SK-N-SH treated with all-trans-retinoic acid at 6 μM for 48 hours (cell line): ENCODE measurements at regions not wholly inside any gene's neighbourhood (a gene's known extent, or its start where the extent isn't known, plus 50 kb on each side); places are given as distances from the start of the nearest gene placed in this dataset.

ENCODE experiments used
- ARNTL ChIP-seq: fragments of 450-650 bp; formaldehyde crosslinking; IDR thresholded peaks from 2 replicates; pipeline ENCODE4 v1.5.0; 2020; ENCODE audit warnings: low read depth, mild to moderate bottlenecking, moderate library complexity, borderline replicate concordance
- GLIS3 ChIP-seq: fragments of 250-450 bp; sonication (Bioruptor Pico); IDR thresholded peaks from 2 replicates; pipeline ENCODE4 v1.5.0; 2020; ENCODE audit warnings: mild to moderate bottlenecking, moderate library complexity
- ZC3H10 ChIP-seq: fragments of 250-450 bp; sonication (Bioruptor Pico); IDR thresholded peaks from 2 replicates; pipeline ENCODE4 v1.5.1; 2021; ENCODE audit warnings: mild to moderate bottlenecking, moderate library complexity
- ZFP30 ChIP-seq: fragments of 450-650 bp; formaldehyde crosslinking; IDR thresholded peaks from 2 replicates; pipeline ENCODE4 v1.5.0; 2022; ENCODE audit warnings: mild to moderate bottlenecking, moderate library complexity
- TF ChIP-seq, protein P1 (sequence below): fragments of 250-450 bp; sonication (Bioruptor Pico); IDR thresholded peaks from 2 replicates; pipeline ENCODE4 v1.8.0; 2021; ENCODE audit warnings: low read depth, mild to moderate bottlenecking, moderate library complexity, borderline replicate concordance

GRCh38 chr17:77489893-77490255, 349.1 kb downstream of the SEC14L1 start:
- TF ChIP-seq ZC3H10 (CRISPR knock-in tag) (no peak), ZFP30 (no peak), GLIS3 (CRISPR knock-in tag) (no peak), ARNTL (CRISPR knock-in tag) (no peak)
- TF ChIP-seq, protein P1, sequence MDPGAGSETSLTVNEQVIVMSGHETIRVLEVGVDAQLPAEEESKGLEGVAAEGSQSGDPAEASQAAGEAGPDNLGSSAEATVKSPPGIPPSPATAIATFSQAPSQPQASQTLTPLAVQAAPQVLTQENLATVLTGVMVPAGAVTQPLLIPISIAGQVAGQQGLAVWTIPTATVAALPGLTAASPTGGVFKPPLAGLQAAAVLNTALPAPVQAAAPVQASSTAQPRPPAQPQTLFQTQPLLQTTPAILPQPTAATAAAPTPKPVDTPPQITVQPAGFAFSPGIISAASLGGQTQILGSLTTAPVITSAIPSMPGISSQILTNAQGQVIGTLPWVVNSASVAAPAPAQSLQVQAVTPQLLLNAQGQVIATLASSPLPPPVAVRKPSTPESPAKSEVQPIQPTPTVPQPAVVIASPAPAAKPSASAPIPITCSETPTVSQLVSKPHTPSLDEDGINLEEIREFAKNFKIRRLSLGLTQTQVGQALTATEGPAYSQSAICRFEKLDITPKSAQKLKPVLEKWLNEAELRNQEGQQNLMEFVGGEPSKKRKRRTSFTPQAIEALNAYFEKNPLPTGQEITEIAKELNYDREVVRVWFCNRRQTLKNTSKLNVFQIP = no peak
